ENCODE measurements at regions not wholly inside any gene's neighbourhood (a gene's known extent, or its start where the extent isn't known, plus 50 kb on each side); places are given as distances from the start of the nearest gene placed in this dataset.
A peak's percentile ranks its signal among the peaks of the same experiment; 100 is the strongest.

GRCh38 chr1:67482733-67483482 lies 52.7 kb upstream of the SERBP1 start:
- H3K36me3 ChIP-seq (ENCODE audit: insufficient read depth, insufficient read length, low read length) = no peaks in the 10 kb centered on the region
- no peak for DNase-seq (ENCODE audit: low read depth, low spot score)
- no peak overlapping the region for H3K4me3 ChIP-seq (ENCODE audit: insufficient read length, low read depth)
- H3K9ac ChIP-seq (ENCODE audit: insufficient read length, low read depth) = no peak overlapping the region
- H3K9me3 ChIP-seq (ENCODE audit: insufficient read depth, low read length) = no peaks in the 10 kb centered on the region
- no peaks in the 10 kb centered on the region for H3K27me3 ChIP-seq (ENCODE audit: insufficient read depth, insufficient read length)
- TF ChIP-seq YY1 (IDR thresholded peaks at IDR 0.05; ENCODE audit: insufficient read depth, insufficient read length) (no peak), SUZ12 (IDR thresholded peaks at IDR 0.05; ENCODE audit: extremely low read depth, insufficient read depth, insufficient read length) (no peak), ZNF274 (IDR thresholded peaks at IDR 0.05; ENCODE audit: low read depth, low read length) (no peak)
- no peaks in the 10 kb centered on the region for H3K4me1 ChIP-seq (ENCODE audit: insufficient read depth, insufficient read length)

DNA sequence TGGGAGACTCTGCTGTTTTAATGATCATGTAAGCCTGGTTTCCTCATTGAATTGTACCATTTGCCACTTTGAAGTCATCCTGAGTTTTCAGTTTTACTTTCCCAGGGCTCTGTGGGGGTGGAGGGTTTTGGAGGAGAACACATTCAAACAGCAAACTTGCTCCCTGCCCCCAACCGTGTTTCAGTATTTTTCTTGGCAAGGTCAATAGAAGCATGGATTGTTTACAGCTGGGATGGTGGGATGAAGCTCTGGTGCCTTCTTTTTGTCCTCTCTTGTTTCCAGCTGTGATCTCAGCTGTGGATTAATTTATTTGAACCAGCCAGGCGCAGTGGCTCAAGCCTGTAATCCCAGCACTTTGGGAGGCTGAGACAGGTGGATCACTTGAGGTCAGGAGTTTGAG lies 54.3 kb upstream of the SERBP1 start:
- H3K4me3 ChIP-seq (ENCODE audit: insufficient read length, low read depth) = no peak overlapping the region
- H3K36me3 ChIP-seq (ENCODE audit: insufficient read depth, insufficient read length, low read length) = no peaks in the 10 kb centered on the region
- no peak for DNase-seq (ENCODE audit: low read depth, low spot score)
- H3K9ac ChIP-seq (ENCODE audit: insufficient read length, low read depth) = no peak overlapping the region
- no peak for TF ChIP-seq ZNF274 (IDR thresholded peaks at IDR 0.05; ENCODE audit: low read depth, low read length)
- TF ChIP-seq YY1 (IDR thresholded peaks at IDR 0.05; ENCODE audit: insufficient read depth, insufficient read length) = no peak
- TF ChIP-seq SUZ12 (IDR thresholded peaks at IDR 0.05; ENCODE audit: extremely low read depth, insufficient read depth, insufficient read length) = no peak
- H3K9me3 ChIP-seq (ENCODE audit: insufficient read depth, low read length) = no peaks in the 10 kb centered on the region
- no peaks in the 10 kb centered on the region for H3K27me3 ChIP-seq (ENCODE audit: insufficient read depth, insufficient read length)
- no peaks in the 10 kb centered on the region for H3K4me1 ChIP-seq (ENCODE audit: insufficient read depth, insufficient read length)

GRCh38 chr1:67485046-67485811 lies 55.0 kb upstream of the SERBP1 start:
- no peak for DNase-seq (ENCODE audit: low read depth, low spot score)
- Histone ChIP-seq H3K9me3 (ENCODE audit: insufficient read depth, low read length) (no peaks in the 10 kb centered on the region), H3K4me3 (ENCODE audit: insufficient read length, low read depth) (no peak overlapping the region), H3K36me3 (ENCODE audit: insufficient read depth, insufficient read length, low read length) (no peaks in the 10 kb centered on the region), H3K27me3 (ENCODE audit: insufficient read depth, insufficient read length) (no peaks in the 10 kb centered on the region), H3K9ac (ENCODE audit: insufficient read length, low read depth) (no peak overlapping the region), H3K4me1 (ENCODE audit: insufficient read depth, insufficient read length) (no peaks in the 10 kb centered on the region)
- TF ChIP-seq SUZ12 (IDR thresholded peaks at IDR 0.05; ENCODE audit: extremely low read depth, insufficient read depth, insufficient read length) = no peak
- TF ChIP-seq ZNF274 (IDR thresholded peaks at IDR 0.05; ENCODE audit: low read depth, low read length) = no peak
- TF ChIP-seq YY1 (IDR thresholded peaks at IDR 0.05; ENCODE audit: insufficient read depth, insufficient read length) = no peak

DNA sequence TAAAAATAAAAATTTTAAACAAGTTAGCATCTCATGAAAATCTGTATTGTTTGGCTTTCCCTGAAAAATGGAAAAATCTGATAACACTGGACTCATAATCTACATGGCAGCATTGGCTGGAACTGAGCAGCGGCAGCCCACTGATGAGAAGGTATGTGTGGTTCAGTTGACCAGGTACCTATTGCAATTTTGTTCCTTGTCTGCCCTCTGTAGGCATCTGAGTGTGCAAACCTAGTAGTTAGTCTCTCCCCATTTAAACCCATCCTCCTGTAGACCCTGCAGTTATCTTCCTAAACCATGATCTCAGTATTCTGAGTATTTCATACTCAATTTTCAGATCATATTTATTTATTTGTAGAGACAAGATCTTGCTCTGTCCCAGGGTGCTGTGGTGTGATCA lies 59.4 kb upstream of the SERBP1 start:
- peak; percentile 20 for DNase-seq (ENCODE audit: low read depth, low spot score)
- TF ChIP-seq YY1 (IDR thresholded peaks at IDR 0.05; ENCODE audit: insufficient read depth, insufficient read length) = no peak
- TF ChIP-seq ZNF274 (IDR thresholded peaks at IDR 0.05; ENCODE audit: low read depth, low read length) = no peak
- no peak for TF ChIP-seq SUZ12 (IDR thresholded peaks at IDR 0.05; ENCODE audit: extremely low read depth, insufficient read depth, insufficient read length)
- no peaks in the 10 kb centered on the region for H3K4me1 ChIP-seq (ENCODE audit: insufficient read depth, insufficient read length)
- no peaks in the 10 kb centered on the region for H3K36me3 ChIP-seq (ENCODE audit: insufficient read depth, insufficient read length, low read length)
- H3K9ac ChIP-seq (ENCODE audit: insufficient read length, low read depth) = no peak overlapping the region
- no peak overlapping the region for H3K4me3 ChIP-seq (ENCODE audit: insufficient read length, low read depth)
- no peaks in the 10 kb centered on the region for H3K27me3 ChIP-seq (ENCODE audit: insufficient read depth, insufficient read length)
- H3K9me3 ChIP-seq (ENCODE audit: insufficient read depth, low read length) = no peaks in the 10 kb centered on the region

GRCh38 chr1:67491280-67491679 lies 61.1 kb upstream of the SERBP1 start:
- TF ChIP-seq SUZ12 (IDR thresholded peaks at IDR 0.05; ENCODE audit: extremely low read depth, insufficient read depth, insufficient read length) (no peak), ZNF274 (IDR thresholded peaks at IDR 0.05; ENCODE audit: low read depth, low read length) (no peak), YY1 (IDR thresholded peaks at IDR 0.05; ENCODE audit: insufficient read depth, insufficient read length) (no peak)
- Histone ChIP-seq H3K4me1 (ENCODE audit: insufficient read depth, insufficient read length) (no peaks in the 10 kb centered on the region), H3K27me3 (ENCODE audit: insufficient read depth, insufficient read length) (no peaks in the 10 kb centered on the region), H3K9me3 (ENCODE audit: insufficient read depth, low read length) (no peaks in the 10 kb centered on the region), H3K36me3 (ENCODE audit: insufficient read depth, insufficient read length, low read length) (no peaks in the 10 kb centered on the region), H3K4me3 (ENCODE audit: insufficient read length, low read depth) (no peak overlapping the region), H3K9ac (ENCODE audit: insufficient read length, low read depth) (no peak overlapping the region)
- no peak for DNase-seq (ENCODE audit: low read depth, low spot score)

- Histone ChIP-seq H3K9me3 (ENCODE audit: insufficient read depth, low read length) (no peaks in the 10 kb centered on the region), H3K9ac (ENCODE audit: insufficient read length, low read depth) (no peak overlapping the region), H3K36me3 (ENCODE audit: insufficient read depth, insufficient read length, low read length) (no peaks in the 10 kb centered on the region), H3K27me3 (ENCODE audit: insufficient read depth, insufficient read length) (no peaks in the 10 kb centered on the region), H3K4me1 (ENCODE audit: insufficient read depth, insufficient read length) (no peaks in the 10 kb centered on the region), H3K4me3 (ENCODE audit: insufficient read length, low read depth) (no peak overlapping the region)
- TF ChIP-seq SUZ12 (IDR thresholded peaks at IDR 0.05; ENCODE audit: extremely low read depth, insufficient read depth, insufficient read length) (no peak), YY1 (IDR thresholded peaks at IDR 0.05; ENCODE audit: insufficient read depth, insufficient read length) (no peak), ZNF274 (IDR thresholded peaks at IDR 0.05; ENCODE audit: low read depth, low read length) (no peak)
- no peak for DNase-seq (ENCODE audit: low read depth, low spot score)
These were observed 62.9 kb upstream of the SERBP1 start for GRCh38 chr1:67493148-67493547.

DNA sequence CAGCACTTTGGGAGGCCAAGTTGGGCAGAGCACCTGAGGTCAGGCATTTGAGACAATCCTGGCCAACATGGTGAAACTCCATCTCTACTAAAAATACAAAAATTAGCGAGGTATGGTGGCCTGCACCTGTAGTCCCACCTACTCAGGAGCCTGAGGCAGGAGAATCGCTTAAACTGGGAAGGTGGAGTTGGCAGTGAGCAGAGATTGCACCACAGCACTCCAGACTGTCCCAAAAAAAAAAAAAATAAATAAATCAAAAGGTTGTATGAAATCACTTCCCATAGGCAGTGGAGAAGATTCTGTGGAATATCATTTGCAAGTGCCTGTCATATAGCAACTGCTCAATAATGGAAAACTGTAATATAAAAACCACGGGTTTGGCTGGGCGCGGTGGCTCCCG lies 65.1 kb upstream of the SERBP1 start:
- no peaks in the 10 kb centered on the region for H3K36me3 ChIP-seq (ENCODE audit: insufficient read depth, insufficient read length, low read length)
- H3K9me3 ChIP-seq (ENCODE audit: insufficient read depth, low read length) = no peaks in the 10 kb centered on the region
- H3K27me3 ChIP-seq (ENCODE audit: insufficient read depth, insufficient read length) = no peaks in the 10 kb centered on the region
- H3K4me1 ChIP-seq (ENCODE audit: insufficient read depth, insufficient read length) = no peaks in the 10 kb centered on the region
- H3K9ac ChIP-seq (ENCODE audit: insufficient read length, low read depth) = no peak overlapping the region
- DNase-seq (ENCODE audit: low read depth, low spot score) = no peak
- no peak overlapping the region for H3K4me3 ChIP-seq (ENCODE audit: insufficient read length, low read depth)
- no peak for TF ChIP-seq SUZ12 (IDR thresholded peaks at IDR 0.05; ENCODE audit: extremely low read depth, insufficient read depth, insufficient read length)
- no peak for TF ChIP-seq ZNF274 (IDR thresholded peaks at IDR 0.05; ENCODE audit: low read depth, low read length)
- TF ChIP-seq YY1 (IDR thresholded peaks at IDR 0.05; ENCODE audit: insufficient read depth, insufficient read length) = no peak

All from NT2/D1 (cell line).